H9 (cell line): ENCODE measurements at regions not wholly inside any gene's neighbourhood (a gene's known extent, or its start where the extent isn't known, plus 50 kb on each side); places are given as distances from the start of the nearest gene placed in this dataset.

ENCODE experiments used
- DNase-seq: peaks from one replicate; pipeline ENCODE4 v3.0.0-alpha.2; 2017
- H2AFZ ChIP-seq: one replicate; pipeline ENCODE4 v1.6.1; 2013; ENCODE audit warnings: mild to moderate bottlenecking, low read length, control low read depth, moderate library complexity
- H2AK5ac ChIP-seq: 2 replicates; pipeline ENCODE4 v1.6.1; 2013; ENCODE audit warnings: low read length, control low read depth, mixed read lengths; ENCODE audit not compliant: insufficient read length
- H2BK120ac ChIP-seq: one replicate; pipeline ENCODE4 v1.6.1; 2013; ENCODE audit warnings: low read depth, mild to moderate bottlenecking, low read length, control low read depth, inconsistent platforms; ENCODE audit not compliant: poor library complexity, severe bottlenecking
- H2BK12ac ChIP-seq: 2 replicates; pipeline ENCODE4 v1.6.1; 2013; ENCODE audit warnings: low read length, control low read depth, mixed read lengths, low read depth; ENCODE audit not compliant: insufficient read length
- H2BK15ac ChIP-seq: 2 replicates; pipeline ENCODE4 v1.6.1; 2013; ENCODE audit warnings: low read depth, low read length, control low read depth
- H2BK20ac ChIP-seq: one replicate; pipeline ENCODE4 v1.6.1; 2013; ENCODE audit warnings: low read depth, mild to moderate bottlenecking, low read length, control low read depth, inconsistent platforms; ENCODE audit not compliant: poor library complexity, severe bottlenecking
- H2BK5ac ChIP-seq: 2 replicates; pipeline ENCODE4 v1.6.1; 2013; ENCODE audit warnings: low read length, control low read depth, mixed read lengths; ENCODE audit not compliant: insufficient read length
- H3K14ac ChIP-seq: 2 replicates; pipeline ENCODE4 v1.6.1; 2013; ENCODE audit warnings: low read length, control low read depth; ENCODE audit not compliant: insufficient read depth
- H3K18ac ChIP-seq: 2 replicates; pipeline ENCODE4 v1.6.1; 2013; ENCODE audit warnings: low read depth, mild to moderate bottlenecking, mixed read lengths, low read length, control low read depth; ENCODE audit not compliant: insufficient read length
- H3K23ac ChIP-seq: 2 replicates; pipeline ENCODE4 v1.6.1; 2013; ENCODE audit warnings: low read length, control low read depth, mixed read lengths, low read depth; ENCODE audit not compliant: insufficient read length
- H3K23me2 ChIP-seq: 2 replicates; pipeline ENCODE4 v1.6.1; 2013; ENCODE audit warnings: low read depth, mild to moderate bottlenecking, mixed read lengths, low read length, control low read depth; ENCODE audit not compliant: insufficient read length, poor library complexity, severe bottlenecking
- H3K27ac ChIP-seq: 2 replicates; pipeline ENCODE4 v1.5.1; 2013; ENCODE audit warnings: low read length, control low read depth, mixed read lengths, low read depth; ENCODE audit not compliant: insufficient read length
- H3K27me3 ChIP-seq: 2 replicates; pipeline ENCODE4 v1.6.1; 2013; ENCODE audit warnings: low read length, control low read depth, inconsistent platforms; ENCODE audit not compliant: insufficient read depth
- H3K4ac ChIP-seq: 2 replicates; pipeline ENCODE4 v1.6.1; 2013; ENCODE audit warnings: low read depth, mild to moderate bottlenecking, control low read depth, inconsistent platforms, low read length, moderate library complexity
- H3K4me1 ChIP-seq: 2 replicates; pipeline ENCODE4 v1.6.1; 2013; ENCODE audit warnings: low read length, control low read depth, inconsistent platforms; ENCODE audit not compliant: insufficient read depth
- H3K4me2 ChIP-seq: 2 replicates; pipeline ENCODE4 v1.6.1; 2013; ENCODE audit warnings: low read length, control low read depth, mixed read lengths; ENCODE audit not compliant: insufficient read length, insufficient read depth
- H3K56ac ChIP-seq: 2 replicates; pipeline ENCODE4 v1.6.1; 2013; ENCODE audit warnings: low read depth, mild to moderate bottlenecking, mixed read lengths, low read length, control low read depth; ENCODE audit not compliant: insufficient read length
- H3K79me1 ChIP-seq: 2 replicates; pipeline ENCODE4 v1.6.1; 2013; ENCODE audit warnings: low read depth, mild to moderate bottlenecking, moderate library complexity, low read length, control low read depth, inconsistent platforms; ENCODE audit not compliant: insufficient read depth, poor library complexity, severe bottlenecking
- H3K79me2 ChIP-seq: 2 replicates; pipeline ENCODE4 v1.6.1; 2013; ENCODE audit warnings: low read length, control low read depth, inconsistent platforms; ENCODE audit not compliant: insufficient read depth
- H3K9ac ChIP-seq: 2 replicates; pipeline ENCODE4 v1.6.1; 2013; ENCODE audit warnings: low read length, control low read depth, mixed read lengths; ENCODE audit not compliant: insufficient read length; ENCODE audit errors: extremely low read depth
- H3K9me3 ChIP-seq: one replicate; pipeline ENCODE4 v1.6.1; 2013; ENCODE audit warnings: low read depth, low read length, inconsistent platforms; ENCODE audit not compliant: control insufficient read depth
- H3T11ph ChIP-seq: one replicate; pipeline ENCODE4 v1.6.1; 2013; ENCODE audit warnings: mild to moderate bottlenecking, low read length, control low read depth, inconsistent platforms
- H4K20me1 ChIP-seq: one replicate; pipeline ENCODE4 v1.6.1; 2013; ENCODE audit not compliant: control insufficient read depth, insufficient read length, insufficient read depth
- H4K5ac ChIP-seq: 2 replicates; pipeline ENCODE4 v1.6.1; 2013; ENCODE audit warnings: low read depth, mild to moderate bottlenecking, mixed read lengths, low read length, control low read depth; ENCODE audit not compliant: insufficient read length
- H4K8ac ChIP-seq: replicated peaks from 2 replicates; pipeline ENCODE4 v1.6.1; 2013; ENCODE audit warnings: low read length, control low read depth, mixed read lengths, low read depth; ENCODE audit not compliant: insufficient read length
- H4K91ac ChIP-seq: 2 replicates; pipeline ENCODE4 v1.6.1; 2013; ENCODE audit warnings: low read depth, mild to moderate bottlenecking, moderate library complexity, mixed read lengths, low read length, control low read depth; ENCODE audit not compliant: insufficient read length
- H3K27ac Mint-ChIP-seq, 3 experiments: 2 replicates in 2 of 3; 3 replicates in 1 of 3; pipeline ENCODE4 v1.8.0; 2020 to 2021; ENCODE audit warnings: mixed read lengths in 3 of 3, mild to moderate bottlenecking in 1 of 3, moderate library complexity in 1 of 3
- H3K27me3 Mint-ChIP-seq: 2 replicates; pipeline ENCODE4 v1.8.0; 2021; ENCODE audit warnings: low read depth, mild to moderate bottlenecking, moderate library complexity, mixed read lengths
- H3K36me3 Mint-ChIP-seq, 3 experiments: 2 replicates in 2 of 3; 3 replicates in 1 of 3; pipeline ENCODE4 v1.8.0; 2020 to 2021; ENCODE audit warnings: low read depth in 3 of 3, mixed read lengths in 3 of 3; ENCODE audit not compliant: insufficient read depth in 1 of 3
- H3K4me1 Mint-ChIP-seq, 2 experiments: 2 replicates each; pipeline ENCODE4 v1.8.0; 2020; ENCODE audit warnings: mixed read lengths in 2 of 2
- H3K4me3 Mint-ChIP-seq, 2 experiments: 2 replicates in 1 of 2; 3 replicates in 1 of 2; pipeline ENCODE4 v1.8.0; 2020 to 2021; ENCODE audit warnings: mild to moderate bottlenecking in 2 of 2, mixed read lengths in 2 of 2, moderate library complexity in 1 of 2
- H3K9me3 Mint-ChIP-seq, 2 experiments: 2 replicates in 1 of 2; 3 replicates in 1 of 2; pipeline ENCODE4 v1.8.0; 2020; ENCODE audit warnings: mild to moderate bottlenecking in 2 of 2, mixed read lengths in 2 of 2, moderate library complexity in 1 of 2
- CTCF ChIP-seq: fragments of 200-600 bp; sonication (generic); conservative IDR thresholded peaks from 3 replicates; pipeline ENCODE4 v1.8.0; 2021; ENCODE audit warnings: antibody characterized with exemption, mild to moderate bottlenecking
- WGBS: extraction: QIAGEN DNeasy Blood & Tissue Kit; methylation state at CpG from one replicate; pipeline ENCODE4 v1.1.7; 2013; ENCODE audit warnings: missing lambda C conversion rate, low lambda C conversion rate, mixed read lengths; ENCODE audit not compliant: insufficient read length; ENCODE audit errors: extremely low coverage; 5-methylcytosine and 5-hydroxymethylcytosine counted together

- no peak overlapping the region for H2BK12ac ChIP-seq
- no peaks in the 10 kb centered on the region for H3K9me3 Mint-ChIP-seq
- H3K4me2 ChIP-seq, result no peak overlapping the region
- no peak overlapping the region for H2AFZ ChIP-seq
- no peak overlapping the region for H3K18ac ChIP-seq
- H3K4me1 Mint-ChIP-seq, result peaks cover 3 to 19% of the 10 kb centered on the region in 2 experiments; a peak in 3 of 4 replicates
- no peak overlapping the region for H2BK20ac ChIP-seq
- no peaks in the 10 kb centered on the region for H3K27me3 ChIP-seq
- no peak overlapping the region for H3K56ac ChIP-seq
- H2BK5ac ChIP-seq, result no peak overlapping the region
- no peak overlapping the region for H4K91ac ChIP-seq
- H3K4ac ChIP-seq, result no peak overlapping the region
- no peaks in the 10 kb centered on the region for H3K79me2 ChIP-seq
- peaks cover 2% of the 10 kb centered on the region for H3K23me2 ChIP-seq
- H3K23ac ChIP-seq, result no peak overlapping the region
- no peak overlapping the region for H3K9ac ChIP-seq
- no peaks in the 10 kb centered on the region for H3K27me3 Mint-ChIP-seq
- H3K9me3 ChIP-seq, result no peaks in the 10 kb centered on the region
- H3K27ac ChIP-seq, result no peak overlapping the region
- H4K8ac ChIP-seq, result no peak overlapping the region
- H3K14ac ChIP-seq, result no peak overlapping the region
- no peaks in the 10 kb centered on the region for H3K36me3 Mint-ChIP-seq
- no peak overlapping the region for H2BK120ac ChIP-seq
- no peak overlapping the region for H3T11ph ChIP-seq
- H3K27ac Mint-ChIP-seq, result no peak overlapping the region
- no peak for DNase-seq
- no peak overlapping the region for H2BK15ac ChIP-seq
- no peak for TF ChIP-seq CTCF
- no peak overlapping the region for H2AK5ac ChIP-seq
- H4K5ac ChIP-seq, result no peak overlapping the region
- H4K20me1 ChIP-seq, result no peaks in the 10 kb centered on the region
- no peak overlapping the region for H3K4me3 Mint-ChIP-seq
- H3K79me1 ChIP-seq, result no peaks in the 10 kb centered on the region
- no peaks in the 10 kb centered on the region for H3K4me1 ChIP-seq
- no CpG with 5 or more reads among the region's 8 CpGs for WGBS
Observed at GRCh38 chr6:51477711-51478311, 609.6 kb downstream of the PKHD1 start.
